H1 (cell line): ENCODE measurements at regions not wholly inside any gene's neighbourhood (a gene's known extent, or its start where the extent isn't known, plus 50 kb on each side); places are given as distances from the start of the nearest gene placed in this dataset.

Source experiments
- ASH2L ChIP-seq: fragments of 200-600, 300-600 bp; sonication (generic); IDR thresholded peaks from one replicate; pipeline ENCODE4 v1.7.1; 2017; ENCODE audit warnings: low read length
- CEBPB ChIP-seq: IDR thresholded peaks from 2 replicates; pipeline ENCODE4 v1.6.1; 2012; ENCODE audit warnings: low read depth, low read length
- CHD1 ChIP-seq: IDR thresholded peaks from 2 replicates; pipeline ENCODE4 v1.6.1; 2012; ENCODE audit warnings: low read depth, low read length, improper control_type of control experiment
- EGR1 ChIP-seq: IDR thresholded peaks from 2 replicates; pipeline ENCODE4 v1.6.1; 2011; ENCODE audit warnings: low read depth, low read length, borderline replicate concordance
- FOSL1 ChIP-seq: IDR thresholded peaks from 2 replicates; pipeline ENCODE4 v1.6.1; 2011; ENCODE audit warnings: mild to moderate bottlenecking, low read depth, low read length, moderate library complexity; ENCODE audit not compliant: insufficient read depth
- JUN ChIP-seq: IDR thresholded peaks from 2 replicates; pipeline ENCODE4 v1.6.1; 2011; ENCODE audit warnings: low read depth, mild to moderate bottlenecking, improper control_type of control experiment, low read length
- JUND ChIP-seq: IDR thresholded peaks from 2 replicates; pipeline ENCODE4 v1.6.1; 2011; ENCODE audit warnings: mild to moderate bottlenecking, improper control_type of control experiment, low read length
- KDM5A ChIP-seq: fragments of 200-600 bp; IDR thresholded peaks from 2 replicates; pipeline ENCODE4 v1.7.1; 2012; ENCODE audit warnings: mild to moderate bottlenecking, low read length, inconsistent platforms, mixed read lengths
- NANOG ChIP-seq: IDR thresholded peaks from 2 replicates; pipeline ENCODE4 v1.6.1; 2011; ENCODE audit warnings: low read length, low read depth, mild to moderate bottlenecking, inconsistent platforms; ENCODE audit not compliant: insufficient read depth, poor library complexity, severe bottlenecking
- POLR2A ChIP-seq, 2 experiments: IDR thresholded peaks; 1 replicate in 1 of 2; 2 replicates in 1 of 2; pipeline ENCODE4 v1.6.1; 2011; ENCODE audit warnings: low read depth in 2 of 2, low read length in 2 of 2, mild to moderate bottlenecking in 2 of 2; ENCODE audit errors: control extremely low read depth in 1 of 2
- SIRT6 ChIP-seq: IDR thresholded peaks from one replicate; pipeline ENCODE4 v1.7.1; 2012; ENCODE audit warnings: low read length, inconsistent platforms
- SP1 ChIP-seq: IDR thresholded peaks from 2 replicates; pipeline ENCODE4 v1.6.1; 2011; ENCODE audit warnings: low read depth, low read length
- SP2 ChIP-seq: IDR thresholded peaks from 2 replicates; pipeline ENCODE4 v1.6.1; 2012; ENCODE audit warnings: mild to moderate bottlenecking, low read length, inconsistent platforms
- SUZ12 ChIP-seq: fragments of 200-600 bp; sonication (generic); IDR thresholded peaks from 2 replicates; pipeline ENCODE4 v1.6.1; 2012; ENCODE audit warnings: mild to moderate bottlenecking, inconsistent platforms, low read length, moderate library complexity, mixed read lengths
- TAF1 ChIP-seq: IDR thresholded peaks from 2 replicates; pipeline ENCODE4 v1.6.1; 2011; ENCODE audit warnings: mild to moderate bottlenecking, low read depth, low read length
- TAF7 ChIP-seq: optimal IDR thresholded peaks from 2 replicates; pipeline ENCODE3; 2011; ENCODE audit warnings: low read depth, mild to moderate bottlenecking, inconsistent platforms, low read length, moderate library complexity, borderline replicate concordance
- YY1 ChIP-seq: IDR thresholded peaks from 2 replicates; pipeline ENCODE4 v1.6.1; 2011; ENCODE audit warnings: low read depth, mild to moderate bottlenecking, low read length

- TF ChIP-seq TAF1 (no peak), JUND (no peak), POLR2A (IDR thresholded peaks at IDR 0.05; ENCODE audit: control extremely low read depth in 1 of 2, low read depth in 2 of 2, low read length in 2 of 2) (no peak), SP2 (no peak), CEBPB (no peak), EGR1 (no peak), NANOG (no peak), CHD1 (no peak), SP1 (no peak), JUN (no peak), SUZ12 (no peak), ASH2L (no peak), YY1 (no peak), KDM5A (no peak), TAF7 (no peak), FOSL1 (no peak), SIRT6 (no peak)
Observed at GRCh38 chr1:37098237-37098636, 63.9 kb upstream of the GRIK3 start (continued).
